Parathyroid adenoma (tissue), 2 donors: ENCODE measurements at regions not wholly inside any gene's neighbourhood (a gene's known extent, or its start where the extent isn't known, plus 50 kb on each side); places are given as distances from the start of the nearest gene placed in this dataset.
"Not testable (repeated sequence)": the region's sequence is repeated elsewhere in the genome, so short reads cannot be mapped to it uniquely, and the experiment has no call there.

Experiments used
- H2AFZ ChIP-seq: fragments of 300-600 bp; sonication (generic); one replicate; pipeline ENCODE4 v1.7.0; 2017; ENCODE audit warnings: antibody characterized with exemption, mild to moderate bottlenecking
- H3K27ac ChIP-seq: fragments of 300-600 bp; sonication (generic); one replicate; pipeline ENCODE4 v1.7.0; 2017
- H3K27me3 ChIP-seq: fragments of 300-600 bp; sonication (generic); one replicate; pipeline ENCODE4 v1.7.0; 2017; ENCODE audit warnings: low read length; ENCODE audit not compliant: control insufficient read depth, insufficient read depth
- H3K36me3 ChIP-seq: fragments of 300-600 bp; sonication (generic); one replicate; pipeline ENCODE4 v1.7.0; 2017; ENCODE audit warnings: low read length; ENCODE audit not compliant: control insufficient read depth, insufficient read depth
- H3K4me1 ChIP-seq: fragments of 300-600 bp; sonication (generic); one replicate; pipeline ENCODE4 v1.7.0; 2017; ENCODE audit warnings: control low read depth
- H3K4me2 ChIP-seq: fragments of 300-600 bp; sonication (generic); one replicate; pipeline ENCODE4 v1.7.0; 2017; ENCODE audit warnings: low read length
- H3K4me3 ChIP-seq: fragments of 300-600 bp; sonication (generic); one replicate; pipeline ENCODE4 v1.7.0; 2017; ENCODE audit warnings: low read depth, low read length
- H3K79me2 ChIP-seq: fragments of 300-600 bp; sonication (generic); one replicate; pipeline ENCODE4 v1.7.0; 2017; ENCODE audit warnings: control low read depth
- H3K9ac ChIP-seq: fragments of 300-600 bp; sonication (generic); one replicate; pipeline ENCODE4 v1.7.0; 2017; ENCODE audit warnings: mild to moderate bottlenecking
- H3K9me3 ChIP-seq: fragments of 300-600 bp; sonication (generic); one replicate; pipeline ENCODE4 v1.7.0; 2017; ENCODE audit warnings: low read length; ENCODE audit not compliant: control insufficient read depth
- CTCF ChIP-seq: fragments of 300-600 bp; sonication (generic); IDR thresholded peaks from one replicate; pipeline ENCODE4 v1.7.0; 2017; ENCODE audit warnings: antibody characterized with exemption, mild to moderate bottlenecking
- donor health status: primary hyperparathyroidism.

- Histone ChIP-seq H2AFZ (no peak overlapping the region), H3K4me1 (no peaks in the 10 kb centered on the region), H3K27ac (no peak overlapping the region), H3K9ac (no peak overlapping the region), H3K4me3 (no peak overlapping the region), H3K4me2 (no peak overlapping the region), H3K79me2 (no peaks in the 10 kb centered on the region), H3K9me3 (no peaks in the 10 kb centered on the region), H3K36me3 (no peaks in the 10 kb centered on the region), H3K27me3 (no peaks in the 10 kb centered on the region)
- TF ChIP-seq CTCF, result no peak
Measured at GRCh38 chr5:136579238-136579637, 213.9 kb upstream of the TRPC7 start.

GRCh38 chr5:136569875-136570274, 204.5 kb upstream of the TRPC7 start:
- H3K4me2 ChIP-seq, H3K36me3 ChIP-seq, H3K79me2 ChIP-seq, H3K27ac ChIP-seq, H2AFZ ChIP-seq, H3K4me1 ChIP-seq, H3K4me3 ChIP-seq, H3K9me3 ChIP-seq, H3K9ac ChIP-seq, H3K27me3 ChIP-seq: not testable (repeated sequence)

GRCh38 chr5:136565457-136565856, 200.1 kb upstream of the TRPC7 start:
- H3K36me3 ChIP-seq, H3K4me3 ChIP-seq, H3K27me3 ChIP-seq, H3K27ac ChIP-seq, H3K4me1 ChIP-seq, H3K9me3 ChIP-seq, H3K9ac ChIP-seq, H3K4me2 ChIP-seq, H3K79me2 ChIP-seq, H2AFZ ChIP-seq: not testable (repeated sequence)

GRCh38 chr5:136565050-136565449, 199.7 kb upstream of the TRPC7 start:
- not testable (repeated sequence) for H3K27ac ChIP-seq, H3K9me3 ChIP-seq, H2AFZ ChIP-seq, H3K27me3 ChIP-seq, H3K79me2 ChIP-seq, H3K9ac ChIP-seq, H3K36me3 ChIP-seq, H3K4me1 ChIP-seq, H3K4me2 ChIP-seq, H3K4me3 ChIP-seq

- not testable (repeated sequence) for H3K9ac ChIP-seq, H3K79me2 ChIP-seq
Measured at GRCh38 chr5:136564431-136564830, 199.1 kb upstream of the TRPC7 start.

GRCh38 chr5:136563489-136563888, 198.1 kb upstream of the TRPC7 start:
- Histone ChIP-seq H3K27ac (no peak overlapping the region), H2AFZ (no peak overlapping the region), H3K4me2 (no peak overlapping the region), H3K9me3 (no peaks in the 10 kb centered on the region), H3K9ac (no peak overlapping the region), H3K4me1 (no peaks in the 10 kb centered on the region), H3K27me3 (no peaks in the 10 kb centered on the region), H3K36me3 (no peaks in the 10 kb centered on the region), H3K4me3 (no peak overlapping the region), H3K79me2 (no peaks in the 10 kb centered on the region)
- no peak for TF ChIP-seq CTCF

More at GRCh38 chr5:136564431-136564830, 199.1 kb upstream of the TRPC7 start:
- H3K4me1 ChIP-seq, H3K27ac ChIP-seq, H3K36me3 ChIP-seq, H3K27me3 ChIP-seq, H3K4me2 ChIP-seq, H3K9me3 ChIP-seq, H3K4me3 ChIP-seq, H2AFZ ChIP-seq: not testable (repeated sequence)

GRCh38 chr5:136560126-136560525, 194.8 kb upstream of the TRPC7 start:
- H3K4me1 ChIP-seq, result no peaks in the 10 kb centered on the region
- H3K9ac ChIP-seq, result no peak overlapping the region
- H3K79me2 ChIP-seq, result no peaks in the 10 kb centered on the region
- no peak overlapping the region for H3K4me2 ChIP-seq
- TF ChIP-seq CTCF, result no peak
- no peak overlapping the region for H3K4me3 ChIP-seq
- no peaks in the 10 kb centered on the region for H3K9me3 ChIP-seq
- no peak overlapping the region for H3K27ac ChIP-seq
- H3K27me3 ChIP-seq, result no peaks in the 10 kb centered on the region
- no peaks in the 10 kb centered on the region for H3K36me3 ChIP-seq
- no peak overlapping the region for H2AFZ ChIP-seq
